Natural killer cell (primary cell): ENCODE measurements at regions not wholly inside any gene's neighbourhood (a gene's known extent, or its start where the extent isn't known, plus 50 kb on each side); places are given as distances from the start of the nearest gene placed in this dataset.

Experiments
- ATAC-seq, 3 donors: fragments of 150-1000 bp in 2 of 3; fragments of 200-7000 bp in 1 of 3; cut with Tn5 transposase; 1 replicate in 1 of 3; 2 replicates in 2 of 3; pipeline ENCODE4 v1.10.0; 2021; ENCODE audit warnings: mild to moderate bottlenecking in 2 of 3, moderate library complexity in 2 of 3
- DNase-seq, 2 donors: peaks; one replicate each; pipeline versions ENCODE4 v3.0.0 to v3.0.0-alpha.2; 2013 to 2021; ENCODE audit warnings: mixed read lengths in 1 of 2
- H3K27ac ChIP-seq: one replicate; pipeline ENCODE4 v1.5.1; 2013; ENCODE audit warnings: mild to moderate bottlenecking, low read length
- H3K27me3 ChIP-seq: one replicate; pipeline ENCODE4 v1.6.1; 2013; ENCODE audit warnings: low read length; ENCODE audit not compliant: control insufficient read depth, insufficient read depth
- H3K36me3 ChIP-seq: one replicate; pipeline ENCODE4 v1.6.1; 2013; ENCODE audit warnings: low read length; ENCODE audit not compliant: control insufficient read depth, insufficient read depth
- H3K4me1 ChIP-seq: one replicate; pipeline ENCODE4 v1.6.1; 2013; ENCODE audit warnings: low read length; ENCODE audit not compliant: control insufficient read depth, insufficient read depth
- H3K4me3 ChIP-seq: one replicate; pipeline ENCODE4 v1.5.1; 2013; ENCODE audit warnings: low read length
- H3K9me3 ChIP-seq: one replicate; pipeline ENCODE4 v1.6.1; 2013; ENCODE audit warnings: low read length; ENCODE audit not compliant: control insufficient read depth, insufficient read depth
- H3K27ac Mint-ChIP-seq, 2 donors: one replicate each; pipeline ENCODE4 v1.8.0; 2022; ENCODE audit warnings: mild to moderate bottlenecking in 2 of 2, mixed read lengths in 2 of 2, moderate library complexity in 1 of 2
- H3K27me3 Mint-ChIP-seq, 2 donors: one replicate each; pipeline ENCODE4 v1.8.0; 2022; ENCODE audit warnings: low read depth in 2 of 2, mixed read lengths in 2 of 2
- H3K36me3 Mint-ChIP-seq: one replicate; pipeline ENCODE4 v1.8.0; 2022; ENCODE audit warnings: mixed read lengths
- H3K4me1 Mint-ChIP-seq, 2 donors: one replicate each; pipeline ENCODE4 v1.8.0; 2022; ENCODE audit warnings: mixed read lengths in 2 of 2
- H3K4me3 Mint-ChIP-seq: one replicate; pipeline ENCODE4 v1.8.0; 2022; ENCODE audit warnings: mild to moderate bottlenecking, moderate library complexity, mixed read lengths
- H3K9me3 Mint-ChIP-seq, 2 donors: one replicate each; pipeline ENCODE4 v1.8.0; 2022; ENCODE audit warnings: mixed read lengths in 2 of 2
- WGBS: methylation state at CpG from one replicate; pipeline ENCODE4 v1.1.7; 2013; ENCODE audit warnings: missing lambda C conversion rate; ENCODE audit not compliant: insufficient coverage; 5-methylcytosine and 5-hydroxymethylcytosine counted together
- intact Hi-C: fragments of 100-400 bp; cut with micrococcal nuclease; formaldehyde crosslinking; loops from one replicate; pipeline ENCODE4 v1.14.2; 2022
- TF ChIP-seq, protein P1 (sequence below): fragments of 200-600 bp; IDR thresholded peaks from one replicate; pipeline ENCODE4 v1.8.0; 2022; ENCODE audit warnings: antibody characterized with exemption

DNA sequence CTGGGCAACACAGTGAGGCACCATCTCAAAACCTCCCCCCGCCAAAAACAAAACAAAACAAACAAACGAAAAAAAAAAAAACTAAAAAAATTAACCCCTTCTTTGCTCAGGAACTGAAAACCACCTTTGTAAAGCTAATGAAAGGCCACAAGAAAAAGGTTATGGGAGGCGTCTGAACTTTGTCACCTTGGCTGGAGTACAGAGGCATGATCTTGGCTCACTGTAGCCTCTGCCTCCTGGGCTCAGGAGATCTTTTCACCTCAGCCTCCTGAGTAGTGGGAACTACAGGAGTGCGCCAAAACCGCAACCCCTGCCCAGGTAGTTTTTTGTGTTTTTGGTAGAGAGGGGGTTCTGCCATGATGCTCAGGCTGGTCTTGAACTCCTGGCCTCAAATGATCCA lies 337.9 kb downstream of the TBC1D32 start:
- no peak for ATAC-seq
- H3K4me3 ChIP-seq = no peak overlapping the region
- Mint-ChIP-seq H3K27me3 (no peaks in the 10 kb centered on the region), H3K9me3 (peaks cover 6 to 22% of the 10 kb centered on the region in 2 donors), H3K4me1 (no peaks in the 10 kb centered on the region), H3K4me3 (no peak overlapping the region), H3K36me3 (no peaks in the 10 kb centered on the region), H3K27ac (no peak overlapping the region)
- DNase-seq = no peak
- H3K9me3 ChIP-seq = no peaks in the 10 kb centered on the region
- WGBS = 77% methylated on average over 5 of the region's 5 CpGs
- H3K27me3 ChIP-seq = no peaks in the 10 kb centered on the region
- H3K36me3 ChIP-seq = no peaks in the 10 kb centered on the region
- intact Hi-C loops = no loop called here
- TF ChIP-seq, protein P1, sequence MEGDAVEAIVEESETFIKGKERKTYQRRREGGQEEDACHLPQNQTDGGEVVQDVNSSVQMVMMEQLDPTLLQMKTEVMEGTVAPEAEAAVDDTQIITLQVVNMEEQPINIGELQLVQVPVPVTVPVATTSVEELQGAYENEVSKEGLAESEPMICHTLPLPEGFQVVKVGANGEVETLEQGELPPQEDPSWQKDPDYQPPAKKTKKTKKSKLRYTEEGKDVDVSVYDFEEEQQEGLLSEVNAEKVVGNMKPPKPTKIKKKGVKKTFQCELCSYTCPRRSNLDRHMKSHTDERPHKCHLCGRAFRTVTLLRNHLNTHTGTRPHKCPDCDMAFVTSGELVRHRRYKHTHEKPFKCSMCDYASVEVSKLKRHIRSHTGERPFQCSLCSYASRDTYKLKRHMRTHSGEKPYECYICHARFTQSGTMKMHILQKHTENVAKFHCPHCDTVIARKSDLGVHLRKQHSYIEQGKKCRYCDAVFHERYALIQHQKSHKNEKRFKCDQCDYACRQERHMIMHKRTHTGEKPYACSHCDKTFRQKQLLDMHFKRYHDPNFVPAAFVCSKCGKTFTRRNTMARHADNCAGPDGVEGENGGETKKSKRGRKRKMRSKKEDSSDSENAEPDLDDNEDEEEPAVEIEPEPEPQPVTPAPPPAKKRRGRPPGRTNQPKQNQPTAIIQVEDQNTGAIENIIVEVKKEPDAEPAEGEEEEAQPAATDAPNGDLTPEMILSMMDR = no peak
- no peaks in the 10 kb centered on the region for H3K4me1 ChIP-seq
- no peak overlapping the region for H3K27ac ChIP-seq

- H3K4me3 ChIP-seq = no peak overlapping the region
- Mint-ChIP-seq H3K4me3 (no peak overlapping the region), H3K27ac (no peak overlapping the region), H3K27me3 (no peaks in the 10 kb centered on the region), H3K4me1 (no peaks in the 10 kb centered on the region), H3K9me3 (peaks cover 6 to 18% of the 10 kb centered on the region in 2 donors), H3K36me3 (no peaks in the 10 kb centered on the region)
- H3K9me3 ChIP-seq = no peaks in the 10 kb centered on the region
- no peak for ATAC-seq
- TF ChIP-seq, protein P1 = no peak
- 88% methylated on average over 4 of the region's 4 CpGs for WGBS
- intact Hi-C loops = no loop called here
- no peaks in the 10 kb centered on the region for H3K36me3 ChIP-seq
- no peak for DNase-seq
- no peaks in the 10 kb centered on the region for H3K4me1 ChIP-seq
- H3K27me3 ChIP-seq = no peaks in the 10 kb centered on the region
- H3K27ac ChIP-seq = no peak overlapping the region
Observed at GRCh38 chr6:120994573-120994967, 339.7 kb downstream of the TBC1D32 start.

- Histone ChIP-seq H3K27ac (no peak overlapping the region), H3K9me3 (no peaks in the 10 kb centered on the region), H3K36me3 (no peaks in the 10 kb centered on the region), H3K4me3 (no peak overlapping the region), H3K27me3 (no peaks in the 10 kb centered on the region), H3K4me1 (no peaks in the 10 kb centered on the region)
- no peak overlapping the region for H3K27ac Mint-ChIP-seq
- intact Hi-C loops = no loop called here
- TF ChIP-seq, protein P1 = no peak
- ATAC-seq = no peak
- 85% methylated on average over 1 of the region's 2 CpGs for WGBS
- peaks cover 4 to 17% of the 10 kb centered on the region in 2 donors for H3K9me3 Mint-ChIP-seq
- no peaks in the 10 kb centered on the region for H3K4me1 Mint-ChIP-seq
- no peaks in the 10 kb centered on the region for H3K27me3 Mint-ChIP-seq
- H3K36me3 Mint-ChIP-seq = no peaks in the 10 kb centered on the region
- H3K4me3 Mint-ChIP-seq = no peak overlapping the region
- DNase-seq = no peak
Observed at GRCh38 chr6:120993929-120994572, 340.2 kb downstream of the TBC1D32 start.

GRCh38 chr6:120992257-120992656 lies 342.0 kb downstream of the TBC1D32 start:
- H3K4me3 Mint-ChIP-seq = no peak overlapping the region
- no peaks in the 10 kb centered on the region for H3K27me3 Mint-ChIP-seq
- Histone ChIP-seq H3K4me3 (no peak overlapping the region), H3K4me1 (no peaks in the 10 kb centered on the region), H3K36me3 (no peaks in the 10 kb centered on the region), H3K9me3 (no peaks in the 10 kb centered on the region), H3K27me3 (no peaks in the 10 kb centered on the region), H3K27ac (no peak overlapping the region)
- ATAC-seq (no peak), DNase-seq (no peak)
- no peaks in the 10 kb centered on the region for H3K36me3 Mint-ChIP-seq
- no peaks in the 10 kb centered on the region for H3K4me1 Mint-ChIP-seq
- peaks cover 9 to 16% of the 10 kb centered on the region in 2 donors for H3K9me3 Mint-ChIP-seq
- no peak overlapping the region for H3K27ac Mint-ChIP-seq
- intact Hi-C loops = no loop called here
- TF ChIP-seq, protein P1 = no peak
